Ureter (tissue), 1 donor: ENCODE measurements at regions not wholly inside any gene's neighbourhood (a gene's known extent, or its start where the extent isn't known, plus 50 kb on each side); places are given as distances from the start of the nearest gene placed in this dataset.
"Not testable (repeated sequence)": the region's sequence is repeated elsewhere in the genome, so short reads cannot be mapped to it uniquely, and the experiment has no call there.

Experiments used
- DNase-seq: peaks from one replicate; pipeline ENCODE4 v3.0.0-alpha.2; 2020; ENCODE audit warnings: low spot score
- donor health status: DM: yes; HTN: yes; CAD: no.

DNA sequence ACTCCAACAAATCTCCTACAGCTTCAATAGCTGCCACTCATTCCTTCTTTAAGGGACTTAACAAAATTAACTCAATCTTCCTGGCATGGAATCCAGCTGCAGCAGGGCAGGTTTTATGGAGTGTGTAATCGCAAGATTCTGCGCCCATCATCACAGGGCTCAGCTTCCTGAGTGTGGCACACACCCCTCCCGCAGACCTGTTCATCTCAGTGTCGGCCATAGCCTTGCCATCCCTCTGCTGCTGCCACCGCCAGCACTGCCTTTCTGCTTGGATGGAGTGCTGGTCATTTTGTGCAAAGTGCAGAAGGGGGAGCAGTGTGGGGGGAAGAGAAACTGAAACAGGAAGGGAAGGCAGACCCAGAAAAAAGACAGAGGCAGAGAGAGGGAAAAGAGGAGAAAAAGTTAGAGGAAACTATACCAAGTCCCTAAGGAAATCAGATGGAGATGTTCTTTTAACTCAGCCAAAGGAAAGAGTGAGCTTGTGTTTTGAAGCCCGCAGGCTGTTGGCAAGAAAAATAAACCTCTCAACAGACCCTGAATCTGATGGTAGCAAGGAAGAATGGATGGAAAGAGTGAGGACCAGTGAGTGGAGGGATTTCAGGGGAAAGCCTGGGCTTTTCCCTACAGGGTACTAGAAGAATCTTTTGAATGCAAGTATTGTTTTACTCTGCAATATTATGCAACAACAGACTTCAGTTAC lies 324.2 kb downstream of the SEC16B start:
- DNase-seq: no peak

DNA sequence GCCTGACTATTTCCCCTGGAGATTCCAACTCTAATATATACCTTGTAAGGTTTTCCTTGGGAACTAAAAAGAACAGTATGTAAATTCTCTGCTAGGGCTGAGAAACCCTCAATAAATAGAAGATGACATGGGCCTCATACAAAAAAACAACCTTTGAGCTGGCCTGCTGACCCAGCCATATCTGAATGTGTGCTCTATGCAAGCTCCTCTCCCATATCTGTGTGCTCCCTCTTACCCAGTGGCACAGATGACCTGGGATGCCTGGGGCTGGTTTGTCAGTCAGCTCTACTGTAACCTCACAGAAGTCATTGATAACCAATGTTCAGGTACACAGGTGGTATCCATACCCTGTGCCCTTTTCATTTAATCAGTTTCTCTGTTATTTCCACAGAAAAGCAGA lies 329.2 kb downstream of the SEC16B start:
- no peak for DNase-seq

DNA sequence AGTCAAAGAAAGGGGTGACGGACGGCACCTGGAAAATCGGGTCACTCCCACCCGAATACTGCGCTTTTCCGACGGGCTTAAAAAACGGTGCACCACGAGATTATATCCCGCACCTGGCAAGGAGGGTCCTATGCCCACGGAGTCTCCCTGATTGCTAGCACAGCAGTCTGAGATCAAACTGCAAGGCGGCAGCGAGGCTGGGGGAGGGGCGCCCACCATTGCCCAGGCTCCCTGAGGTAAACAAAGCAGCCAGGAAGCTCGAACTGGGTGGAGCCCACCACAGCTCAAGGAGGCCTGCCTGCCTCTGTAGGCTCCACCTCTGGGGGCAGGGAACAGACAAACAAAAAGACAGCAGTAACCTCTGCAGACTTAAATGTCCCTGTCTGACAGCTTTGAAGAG lies 335.7 kb downstream of the SEC16B start:
- DNase-seq: not testable (repeated sequence)

DNA sequence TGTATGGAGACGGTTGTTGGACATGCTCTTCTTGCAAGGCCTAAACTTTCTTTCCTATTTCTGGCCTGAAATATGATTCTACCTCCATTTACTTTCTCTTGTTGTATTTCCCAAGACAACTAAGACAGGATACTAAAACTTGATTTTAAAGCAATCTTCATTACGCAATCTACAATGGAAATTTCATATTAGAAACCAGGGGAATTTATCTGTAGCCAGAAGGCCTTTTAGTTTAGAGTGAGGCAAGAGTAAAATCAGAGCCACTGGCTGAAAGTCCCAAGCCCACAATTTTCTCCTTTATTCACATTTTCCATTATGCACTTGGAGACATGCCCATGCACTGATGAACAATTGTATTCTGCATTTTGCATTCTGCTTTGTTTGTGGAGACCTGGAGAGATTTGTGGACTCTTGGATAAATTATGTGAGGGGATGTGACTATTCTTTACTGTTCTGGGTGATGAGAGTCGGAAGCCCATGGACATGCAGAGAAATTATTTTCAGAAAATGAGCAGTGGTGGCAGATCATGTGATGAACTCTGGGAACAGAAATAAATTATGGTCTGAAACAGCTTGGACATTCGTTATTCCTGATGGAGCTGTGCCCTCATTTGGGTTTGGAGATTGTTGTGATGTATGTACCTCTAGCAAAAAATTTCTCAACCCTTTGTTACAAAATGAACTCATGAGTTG lies 336.8 kb downstream of the SEC16B start:
- no peak for DNase-seq

DNA sequence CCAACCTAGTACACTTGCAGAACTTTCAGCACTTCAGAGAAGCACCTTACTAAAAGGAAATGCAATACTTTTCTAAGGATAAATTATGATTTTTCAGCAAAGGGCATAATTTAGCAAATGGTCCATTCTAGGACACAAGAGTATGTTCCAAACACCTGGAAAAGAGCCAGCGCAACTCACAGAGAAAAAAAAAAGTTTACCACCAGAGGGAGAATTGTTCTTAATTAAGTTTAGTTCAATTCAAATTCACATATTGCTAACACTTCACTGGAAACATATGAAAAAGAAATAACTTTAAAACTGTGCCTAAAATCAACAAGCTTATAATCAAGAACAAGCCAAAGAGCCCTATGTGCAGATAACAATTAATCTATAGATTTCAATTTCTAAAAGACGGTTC lies 338.1 kb downstream of the SEC16B start:
- no peak for DNase-seq

DNA sequence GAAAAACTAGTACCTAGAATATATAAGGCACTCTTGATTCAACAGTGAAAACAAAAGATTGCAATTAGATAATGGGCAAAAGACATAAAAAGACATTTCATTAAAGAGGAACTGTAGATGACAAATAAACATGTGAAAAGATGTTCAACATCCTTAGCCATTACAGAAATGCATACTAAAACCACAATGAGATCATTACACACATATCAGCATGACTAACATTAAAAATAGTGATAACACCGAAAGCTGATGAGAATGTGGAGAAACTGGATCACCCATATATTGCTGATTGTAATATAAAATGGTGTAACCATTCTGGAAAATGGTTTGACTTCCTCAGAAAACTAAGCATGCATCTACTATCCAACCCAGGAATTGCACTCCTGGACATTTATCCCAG lies 340.3 kb downstream of the SEC16B start:
- DNase-seq: no peak

DNA sequence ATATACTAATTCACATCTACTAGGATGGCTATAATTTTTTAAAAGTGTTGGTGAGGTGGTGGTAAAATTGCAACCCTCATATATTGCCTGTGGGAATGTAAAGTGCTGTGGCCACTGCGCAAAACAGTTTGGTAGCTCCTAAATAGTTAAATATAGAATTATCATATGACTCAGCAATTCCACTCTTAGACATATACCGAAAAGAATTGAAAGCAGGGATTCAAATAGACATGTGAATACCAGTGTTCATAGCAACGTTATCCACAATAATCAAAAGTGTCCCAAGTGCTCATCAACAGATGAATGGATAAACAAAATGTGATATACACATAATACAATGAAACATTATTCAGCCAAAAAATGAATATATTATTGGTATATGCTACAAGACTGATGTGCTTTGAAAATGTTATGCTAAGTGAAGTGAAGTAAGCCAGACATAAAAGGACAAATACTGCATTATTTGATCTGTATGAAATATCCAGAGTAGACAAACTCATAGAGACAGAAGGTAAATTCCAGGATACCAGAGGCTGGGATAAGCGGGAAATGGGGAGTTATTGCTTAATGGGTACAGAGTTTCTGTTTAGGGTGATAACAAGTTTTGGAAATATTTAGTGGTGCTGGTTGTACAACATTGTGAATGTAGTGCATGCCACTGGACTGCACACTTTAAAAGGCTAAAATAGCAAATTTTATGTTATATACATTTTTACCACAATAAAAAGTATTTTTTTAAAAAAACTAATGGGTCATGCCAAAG lies 342.5 kb downstream of the SEC16B start:
- DNase-seq: no peak

DNA sequence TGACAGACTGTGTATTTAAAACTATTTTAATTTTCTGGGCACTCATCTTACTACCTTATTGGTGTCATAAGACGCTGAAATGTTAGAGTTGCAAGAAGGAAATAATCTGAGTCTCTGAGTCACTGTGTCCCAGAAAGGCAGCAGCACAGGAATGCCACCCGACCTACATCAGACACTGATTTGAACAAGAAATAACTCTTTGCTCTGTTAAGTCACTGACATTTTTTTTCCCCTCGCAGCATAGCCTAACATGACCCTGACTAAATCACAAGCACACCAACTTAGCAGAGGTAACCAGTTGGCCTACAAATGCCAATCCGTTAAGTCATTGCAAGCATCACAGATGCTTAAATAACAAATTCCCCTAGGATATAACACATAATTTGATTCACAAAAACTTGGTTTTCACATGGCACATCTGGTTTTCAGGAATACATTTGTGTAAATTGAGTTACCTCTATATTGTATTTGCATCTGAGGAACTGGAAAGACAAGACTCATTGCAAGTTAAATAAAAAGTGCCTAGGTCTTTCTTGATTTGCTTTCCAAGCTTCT lies 349.1 kb downstream of the SEC16B start:
- no peak for DNase-seq

DNA sequence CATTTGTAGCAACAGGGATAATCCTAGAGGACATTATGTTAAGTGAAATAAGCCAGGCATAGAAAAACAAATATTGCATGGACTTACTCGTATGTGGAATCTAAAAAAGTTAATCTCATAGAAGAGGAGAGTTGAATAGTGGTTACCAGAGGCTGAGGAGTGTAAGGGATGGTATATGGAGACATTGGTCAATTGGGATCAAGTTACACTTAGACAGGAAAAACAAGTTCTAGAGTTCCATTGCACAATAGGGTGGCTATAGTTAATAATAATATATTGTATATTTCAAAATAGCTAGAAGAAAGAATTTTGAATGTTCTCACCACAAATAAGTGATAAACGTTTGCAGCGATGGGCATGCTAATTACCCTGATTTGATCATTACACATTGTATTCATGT lies 354.6 kb downstream of the SEC16B start:
- DNase-seq: no peak

DNA sequence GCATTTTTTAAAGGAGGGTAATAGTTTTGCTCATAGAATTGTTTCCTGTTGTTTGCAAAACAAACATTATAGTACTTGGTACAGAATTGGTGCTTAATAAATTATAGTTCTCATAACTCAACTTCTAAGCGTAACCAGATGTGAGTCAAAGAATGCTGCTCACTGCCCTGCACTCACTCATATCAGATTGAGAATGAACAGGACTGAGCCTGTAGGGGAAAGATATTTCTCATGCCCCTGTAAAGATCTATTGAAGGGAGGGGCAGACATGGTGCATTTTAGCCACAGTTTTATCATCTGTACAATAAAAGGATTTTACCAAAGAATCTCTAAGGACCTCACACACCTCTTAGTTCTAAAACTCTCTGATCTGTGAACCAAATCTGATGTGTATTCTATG lies 358.5 kb downstream of the SEC16B start:
- DNase-seq: no peak

DNA sequence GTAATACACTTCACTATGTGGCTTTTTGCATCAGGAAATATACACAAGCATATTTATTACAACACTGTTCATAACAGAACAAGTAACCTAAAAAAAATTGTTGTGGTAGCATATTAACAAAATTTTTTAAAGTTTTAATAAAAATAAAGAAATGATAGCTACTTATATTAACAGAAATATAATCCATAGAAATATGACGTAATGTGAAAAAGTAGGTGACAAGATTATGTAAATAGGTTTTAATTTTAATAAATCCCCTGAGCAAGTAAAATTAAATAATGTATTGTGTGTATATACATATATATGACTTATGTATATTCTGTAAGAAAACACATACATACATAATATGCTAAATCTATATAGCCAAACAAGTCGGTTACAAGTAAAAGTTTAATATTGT lies 359.9 kb downstream of the SEC16B start:
- DNase-seq: no peak

DNA sequence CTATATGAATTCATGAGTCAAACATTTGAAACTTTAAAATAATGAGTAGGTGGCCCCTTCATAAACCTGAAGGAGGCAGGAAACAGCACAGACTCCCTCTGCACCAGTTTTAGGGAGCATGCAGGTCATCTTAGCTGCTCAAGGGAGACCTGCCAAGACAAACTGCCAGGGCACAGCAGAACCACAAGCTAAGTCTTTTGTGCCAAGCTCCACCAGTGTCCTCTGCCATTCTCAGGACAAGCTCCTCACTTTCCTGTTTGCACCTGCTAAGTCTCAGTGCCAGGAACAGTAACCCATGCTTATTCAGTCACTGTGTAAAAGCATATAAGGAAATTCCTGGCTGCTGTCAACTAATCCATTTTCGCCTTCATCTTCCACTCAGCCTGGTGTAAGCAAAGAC lies 368.9 kb downstream of the SEC16B start:
- DNase-seq: no peak

DNA sequence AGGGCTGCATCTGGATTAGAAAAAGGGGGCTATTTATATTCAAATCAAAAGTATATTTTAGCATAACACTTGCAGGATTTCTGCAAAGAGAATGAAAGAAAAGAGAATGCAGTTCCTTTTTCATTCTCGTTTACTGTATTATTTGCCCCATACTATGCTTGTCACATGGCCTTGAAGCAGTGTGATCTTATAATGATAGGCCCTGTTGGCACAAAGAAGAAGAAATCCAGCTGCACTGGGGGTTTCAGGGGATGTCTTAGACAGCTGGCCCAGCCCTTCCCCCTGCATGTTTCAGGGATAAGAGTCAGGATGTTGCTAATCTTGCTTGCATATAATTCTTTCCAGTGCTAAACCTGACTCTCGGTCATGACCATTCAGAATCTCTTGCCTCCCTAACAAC lies 369.5 kb downstream of the SEC16B start:
- DNase-seq: no peak

DNA sequence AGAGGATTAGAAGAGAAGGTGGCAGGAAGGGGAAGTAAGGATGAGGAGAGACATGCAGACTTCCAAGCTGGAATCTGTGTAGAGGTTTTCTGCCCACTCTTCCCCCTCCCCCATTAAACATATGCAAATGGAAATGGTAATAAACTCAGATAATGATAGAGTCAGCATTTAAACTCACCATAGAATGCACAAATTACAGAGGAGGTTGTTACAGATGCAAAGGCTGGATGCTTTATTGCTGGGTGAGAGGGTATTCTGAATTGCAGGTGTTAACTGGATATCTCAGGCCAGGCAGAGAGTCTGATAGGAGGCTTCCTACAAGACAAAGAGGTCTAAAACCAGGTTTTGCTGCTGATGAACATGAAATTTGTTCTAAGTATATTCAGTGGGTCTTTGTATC lies 372.5 kb downstream of the SEC16B start:
- DNase-seq: no peak

DNA sequence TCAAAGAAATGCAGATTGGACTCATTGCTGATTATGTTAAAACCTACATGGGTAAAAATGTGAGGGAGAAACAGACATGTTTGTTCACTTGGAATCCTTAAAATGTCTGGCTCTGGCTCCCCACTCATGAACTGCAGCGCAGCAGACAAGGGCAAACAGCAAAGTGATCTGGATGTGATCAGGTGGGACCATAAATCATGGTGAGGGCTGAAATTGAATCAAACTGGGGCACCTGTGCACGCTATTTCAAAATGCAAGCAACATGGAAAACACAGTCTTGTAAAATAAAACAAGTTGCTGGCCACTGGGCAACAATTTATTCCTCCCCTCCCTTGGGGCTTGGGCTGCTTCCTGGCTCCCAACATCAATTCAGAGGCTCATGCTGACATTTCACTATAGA lies 373.4 kb downstream of the SEC16B start:
- DNase-seq: no peak

DNA sequence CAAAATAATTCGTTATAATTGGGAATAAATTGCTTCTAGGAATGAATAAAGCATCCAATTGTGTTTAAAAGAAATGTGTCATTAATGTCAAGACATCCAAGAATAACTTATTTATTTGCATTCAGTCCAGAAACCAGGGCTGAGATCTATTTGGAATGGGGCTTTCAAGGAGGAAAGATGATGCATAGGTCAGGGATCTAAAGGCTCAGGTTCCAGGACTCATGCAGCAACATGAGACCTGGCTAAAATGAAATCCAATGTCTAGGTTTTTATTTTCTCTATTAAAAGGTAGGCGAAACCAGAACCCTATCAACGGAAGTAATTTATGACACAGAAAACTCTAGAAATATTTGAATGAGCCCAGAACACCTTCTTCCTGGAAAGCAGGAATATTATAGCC lies 376.8 kb downstream of the SEC16B start:
- no peak for DNase-seq

DNA sequence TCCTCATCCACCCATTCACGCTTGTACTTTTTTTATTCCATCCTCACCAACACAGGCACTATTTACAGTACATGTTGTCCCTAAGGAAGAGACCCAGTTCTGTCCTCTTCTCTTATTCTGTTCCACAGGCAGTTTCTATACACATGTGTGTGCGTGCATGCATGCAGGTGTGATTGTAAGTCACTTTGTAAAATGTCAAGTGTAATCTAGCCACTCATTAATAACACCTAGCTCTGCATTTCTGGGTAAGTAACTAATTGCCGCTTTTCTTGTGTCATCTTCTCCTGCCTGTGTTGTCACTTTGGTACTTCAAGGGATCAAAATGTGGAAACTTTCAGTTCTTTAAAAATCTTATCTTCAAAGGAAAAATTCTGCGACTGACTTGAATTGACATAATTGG lies 377.2 kb downstream of the SEC16B start:
- DNase-seq: no peak

DNA sequence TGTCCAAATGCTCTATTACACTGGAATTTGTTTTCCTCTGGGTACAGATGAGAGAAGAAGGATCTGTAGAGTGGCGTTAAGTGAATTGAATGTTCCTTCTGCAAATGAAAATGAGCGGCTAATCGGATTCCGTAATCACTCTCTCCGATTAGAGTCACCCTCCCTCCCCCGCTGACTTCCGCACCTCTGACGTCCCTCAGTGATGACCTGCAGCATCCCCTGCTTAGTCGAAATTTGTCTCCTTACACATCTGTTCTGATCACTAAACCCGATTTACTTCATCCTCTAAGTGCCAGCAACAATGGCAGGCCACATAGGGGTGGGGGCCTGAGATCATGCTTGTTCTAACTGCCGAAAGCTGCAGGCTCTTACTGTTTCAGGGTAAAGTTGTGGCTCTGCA lies 378.7 kb downstream of the SEC16B start:
- DNase-seq: no peak

DNA sequence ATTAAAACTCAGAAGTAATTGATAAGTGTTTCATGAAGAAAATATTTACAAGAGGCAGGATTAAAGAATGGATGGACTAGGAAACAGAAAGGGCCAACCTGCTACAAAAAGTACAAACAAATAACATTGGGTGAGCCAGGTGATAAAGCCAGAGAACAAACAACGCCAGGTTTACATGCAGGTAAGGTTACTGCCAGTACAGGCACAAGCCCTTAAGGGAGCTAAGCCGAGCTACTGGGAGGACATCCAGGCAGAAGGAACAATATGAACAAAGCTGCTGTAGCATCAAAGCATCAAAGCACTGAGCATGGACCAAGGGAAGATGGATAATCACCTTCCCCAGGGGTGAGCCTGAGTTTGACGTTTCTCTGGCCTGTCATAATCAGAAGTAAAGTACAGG lies 380.7 kb downstream of the SEC16B start:
- no peak for DNase-seq

DNA sequence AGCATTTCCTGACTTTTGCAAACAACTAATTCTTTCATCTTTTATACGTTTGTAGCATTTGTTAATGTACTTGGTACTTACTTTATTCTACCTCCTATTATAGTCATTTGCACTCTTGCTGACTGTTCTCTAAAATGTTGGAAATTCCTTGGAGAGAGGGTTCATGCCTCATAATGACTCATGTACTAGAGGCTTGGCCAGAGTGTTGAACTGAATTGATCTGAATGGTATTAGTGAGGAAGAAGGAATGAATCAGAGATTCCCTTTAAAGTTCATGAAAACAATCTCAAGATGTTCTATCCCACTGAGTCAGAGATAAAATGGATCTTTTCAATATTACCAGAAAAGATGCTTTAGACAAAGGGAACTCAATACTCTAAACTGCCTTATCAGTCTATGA lies 383.4 kb downstream of the SEC16B start:
- DNase-seq: no peak

DNA sequence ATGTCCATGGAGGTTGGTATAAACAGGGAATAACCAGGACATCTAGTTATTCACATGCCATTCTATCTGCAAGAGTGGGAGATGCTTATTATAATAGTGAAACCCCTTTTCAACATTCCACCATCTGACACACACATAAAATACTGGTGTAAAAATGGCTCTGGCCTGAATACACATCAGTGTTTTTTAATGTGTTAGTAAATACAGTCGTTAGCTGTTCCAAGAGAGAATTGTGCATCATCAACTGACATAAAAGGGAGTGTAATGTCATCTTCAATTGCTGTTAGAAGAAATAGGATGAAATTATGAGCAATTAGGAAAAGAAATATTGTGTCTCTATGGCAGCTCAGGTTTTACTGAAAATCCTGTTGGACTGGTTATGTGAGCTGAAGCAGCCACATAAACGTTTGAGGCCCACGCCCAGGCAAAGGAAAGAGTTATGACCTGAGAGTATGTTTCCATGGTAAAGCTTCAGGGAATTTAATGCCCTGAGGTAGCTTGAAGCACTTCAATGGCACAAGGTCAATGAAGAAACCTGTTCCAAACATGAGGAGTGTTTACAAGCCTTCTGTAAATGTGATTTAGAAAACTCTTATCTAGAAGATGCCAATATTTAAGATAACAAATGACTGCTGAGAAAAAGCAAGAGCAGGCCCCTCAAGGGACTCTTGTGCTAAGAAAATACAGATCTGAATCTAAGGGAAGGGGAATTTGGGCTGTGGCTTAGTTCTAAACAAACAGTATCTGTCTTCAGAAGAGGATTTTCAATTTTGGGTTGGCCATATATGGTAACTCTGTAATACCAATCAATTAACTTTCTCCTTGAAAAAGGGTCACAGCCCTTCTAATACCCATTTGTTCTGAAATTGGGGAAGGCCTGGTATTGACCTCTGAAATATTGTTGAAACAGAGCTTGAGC lies 384.3 kb downstream of the SEC16B start:
- peak; percentile 63 for DNase-seq

DNA sequence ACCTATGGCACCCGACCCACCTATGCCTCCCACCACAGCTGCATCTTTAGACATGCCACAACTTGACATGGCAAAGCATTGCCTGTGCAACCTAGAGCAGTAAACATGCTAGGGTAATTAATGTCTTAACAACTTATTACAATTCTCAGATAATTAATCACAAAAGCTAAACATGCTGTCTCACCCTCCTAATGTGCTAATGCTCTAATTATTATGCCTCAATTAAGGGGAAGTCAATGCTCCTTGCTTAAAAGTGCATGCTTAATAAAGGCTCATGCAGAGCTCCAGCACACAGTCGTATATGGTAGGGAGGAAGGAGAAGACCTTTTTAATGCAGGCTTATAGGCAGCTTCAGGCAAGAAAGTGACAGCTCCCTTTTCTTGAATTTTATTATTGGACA lies 396.0 kb downstream of the SEC16B start:
- DNase-seq: no peak
